ENCODE measurements at regions not wholly inside any gene's neighbourhood (a gene's known extent, or its start where the extent isn't known, plus 50 kb on each side); places are given as distances from the start of the nearest gene placed in this dataset.

- H3K27me3 ChIP-seq (ENCODE audit: insufficient read depth, low read depth, low read length): no peaks in the 10 kb centered on the region
- no peak overlapping the region for H3K27ac ChIP-seq (ENCODE audit: low read length)
- H3K9ac ChIP-seq (ENCODE audit: low read length): no peak overlapping the region
- H3K4me3 ChIP-seq (ENCODE audit: low read length): no peak overlapping the region
- H3K36me3 ChIP-seq (ENCODE audit: insufficient read depth, low read length): no peaks in the 10 kb centered on the region
- H3K4me2 ChIP-seq (ENCODE audit: low read length): no peak overlapping the region
- H2AFZ ChIP-seq (ENCODE audit: low read depth, low read length): no peak overlapping the region
- no peaks in the 10 kb centered on the region for H3K9me3 ChIP-seq (ENCODE audit: low read length)
- no peaks in the 10 kb centered on the region for H3K79me2 ChIP-seq (replicated peaks; ENCODE audit: insufficient read depth, low read length)
- no peaks in the 10 kb centered on the region for H3F3A ChIP-seq (ENCODE audit: insufficient read depth, low read length, poor library complexity, severe bottlenecking)
- no peaks in the 10 kb centered on the region for H3K9me2 ChIP-seq (ENCODE audit: insufficient read depth, low read length)
- no peaks in the 10 kb centered on the region for H4K20me1 ChIP-seq (ENCODE audit: insufficient read depth)
- TF ChIP-seq EZH2 (IDR thresholded peaks at IDR 0.05; ENCODE audit: borderline replicate concordance, insufficient read depth, low read length, poor library complexity, severe bottlenecking): no peak
- peak; percentile 51 for TF ChIP-seq POLR2AphosphoS5 (IDR thresholded peaks at IDR 0.05)
- no peak for TF ChIP-seq MXI1 (conservative IDR thresholded peaks at IDR 0.05; ENCODE audit: poor library complexity, severe bottlenecking)
- TF ChIP-seq CTCF (IDR thresholded peaks at IDR 0.05; ENCODE audit: poor library complexity, severe bottlenecking): no peak
- TF ChIP-seq RAD21 (conservative IDR thresholded peaks at IDR 0.05): no peak
- no peak for TF ChIP-seq EP300 (conservative IDR thresholded peaks at IDR 0.05; ENCODE audit: poor library complexity, severe bottlenecking)
- TF ChIP-seq REST (IDR thresholded peaks at IDR 0.05; ENCODE audit: borderline replicate concordance): no peak
Observed at GRCh38 chr2:67164771-67165522, 232.2 kb upstream of the ETAA1 start.

- no peaks in the 10 kb centered on the region for H3K9me2 ChIP-seq (ENCODE audit: insufficient read depth, low read length)
Observed at GRCh38 chr2:67165523-67165990, 231.6 kb upstream of the ETAA1 start.

More at GRCh38 chr2:67165523-67165990, 231.6 kb upstream of the ETAA1 start:
- no peaks in the 10 kb centered on the region for H3K36me3 ChIP-seq (ENCODE audit: insufficient read depth, low read length)
- no peaks in the 10 kb centered on the region for H3K27me3 ChIP-seq (ENCODE audit: insufficient read depth, low read depth, low read length)
- no peaks in the 10 kb centered on the region for H3K9me3 ChIP-seq (ENCODE audit: low read length)
- no peak overlapping the region for H3K4me2 ChIP-seq (ENCODE audit: low read length)
- no peaks in the 10 kb centered on the region for H3F3A ChIP-seq (ENCODE audit: insufficient read depth, low read length, poor library complexity, severe bottlenecking)
- H3K79me2 ChIP-seq (replicated peaks; ENCODE audit: insufficient read depth, low read length): no peaks in the 10 kb centered on the region
- no peak overlapping the region for H3K27ac ChIP-seq (ENCODE audit: low read length)
- H3K9ac ChIP-seq (ENCODE audit: low read length): no peak overlapping the region
- H2AFZ ChIP-seq (ENCODE audit: low read depth, low read length): no peak overlapping the region
- no peak for TF ChIP-seq MXI1 (conservative IDR thresholded peaks at IDR 0.05; ENCODE audit: poor library complexity, severe bottlenecking)
- no peak for TF ChIP-seq CTCF (IDR thresholded peaks at IDR 0.05; ENCODE audit: poor library complexity, severe bottlenecking)
- TF ChIP-seq EZH2 (IDR thresholded peaks at IDR 0.05; ENCODE audit: borderline replicate concordance, insufficient read depth, low read length, poor library complexity, severe bottlenecking): no peak
- TF ChIP-seq POLR2AphosphoS5 (IDR thresholded peaks at IDR 0.05): no peak
- TF ChIP-seq TAF1 (IDR thresholded peaks at IDR 0.05; ENCODE audit: low read depth): no peak
- TF ChIP-seq RAD21 (conservative IDR thresholded peaks at IDR 0.05): no peak
- no peak for TF ChIP-seq SMC3 (conservative IDR thresholded peaks at IDR 0.05; ENCODE audit: poor library complexity)
- no peak for TF ChIP-seq EP300 (conservative IDR thresholded peaks at IDR 0.05; ENCODE audit: poor library complexity, severe bottlenecking)
- no peak for TF ChIP-seq REST (IDR thresholded peaks at IDR 0.05; ENCODE audit: borderline replicate concordance)
- no peak overlapping the region for H3K4me3 ChIP-seq (ENCODE audit: low read length)
- no peaks in the 10 kb centered on the region for H4K20me1 ChIP-seq (ENCODE audit: insufficient read depth)
